ENCODE measurements at regions not wholly inside any gene's neighbourhood (a gene's known extent, or its start where the extent isn't known, plus 50 kb on each side); places are given as distances from the start of the nearest gene placed in this dataset.

- H3K4me3 ChIP-seq (ENCODE audit: low read depth, low read length) = no peak overlapping the region
These were observed 311.9 kb upstream of the JARID2 start for GRCh38 chr6:14934013-14934412.

GRCh38 chr6:14934844-14935243 is 311.0 kb upstream of the JARID2 start:
- no peak overlapping the region for H3K4me3 ChIP-seq (ENCODE audit: low read depth, low read length)

GRCh38 chr6:14936861-14937260 is 309.0 kb upstream of the JARID2 start:
- H3K4me3 ChIP-seq (ENCODE audit: low read depth, low read length) = no peak overlapping the region

GRCh38 chr6:14943116-14943515 is 302.8 kb upstream of the JARID2 start:
- H3K4me3 ChIP-seq (ENCODE audit: low read depth, low read length) = no peak overlapping the region

GRCh38 chr6:14944593-14944992 is 301.3 kb upstream of the JARID2 start:
- no peak overlapping the region for H3K4me3 ChIP-seq (ENCODE audit: low read depth, low read length)

- H3K4me3 ChIP-seq (ENCODE audit: low read depth, low read length) = no peak overlapping the region
These were observed 300.2 kb upstream of the JARID2 start for GRCh38 chr6:14945461-14946185.

- H3K4me3 ChIP-seq (ENCODE audit: low read depth, low read length) = no peak overlapping the region
These were observed 299.1 kb upstream of the JARID2 start for GRCh38 chr6:14946753-14947152.

- no peak overlapping the region for H3K4me3 ChIP-seq (ENCODE audit: low read depth, low read length)
These were observed 297.2 kb upstream of the JARID2 start for GRCh38 chr6:14948586-14949245.

- H3K4me3 ChIP-seq (ENCODE audit: low read depth, low read length) = no peak overlapping the region
These were observed 295.5 kb upstream of the JARID2 start for GRCh38 chr6:14950103-14950969.

- no peak overlapping the region for H3K4me3 ChIP-seq (ENCODE audit: low read depth, low read length)
These were observed 294.9 kb upstream of the JARID2 start for GRCh38 chr6:14950970-14951276.

- no peak overlapping the region for H3K4me3 ChIP-seq (ENCODE audit: low read depth, low read length)
These were observed 294.2 kb upstream of the JARID2 start for GRCh38 chr6:14951704-14952103.

- no peak overlapping the region for H3K4me3 ChIP-seq (ENCODE audit: low read depth, low read length)
These were observed 292.0 kb upstream of the JARID2 start for GRCh38 chr6:14953836-14954235.

- no peak overlapping the region for H3K4me3 ChIP-seq (ENCODE audit: low read depth, low read length)
These were observed 288.4 kb upstream of the JARID2 start for GRCh38 chr6:14957355-14958059.

GRCh38 chr6:14959324-14959885 is 286.5 kb upstream of the JARID2 start:
- no peak overlapping the region for H3K4me3 ChIP-seq (ENCODE audit: low read depth, low read length)

GRCh38 chr6:14964556-14965270 is 281.2 kb upstream of the JARID2 start:
- H3K4me3 ChIP-seq (ENCODE audit: low read depth, low read length) = no peak overlapping the region

GRCh38 chr6:14965424-14966075 is 280.3 kb upstream of the JARID2 start:
- no peak overlapping the region for H3K4me3 ChIP-seq (ENCODE audit: low read depth, low read length)

- H3K4me3 ChIP-seq (ENCODE audit: low read depth, low read length) = no peak overlapping the region
These were observed 279.6 kb upstream of the JARID2 start for GRCh38 chr6:14966096-14966905.

GRCh38 chr6:14966906-14967711 is 278.8 kb upstream of the JARID2 start:
- no peak overlapping the region for H3K4me3 ChIP-seq (ENCODE audit: low read depth, low read length)

Measured in iPS-11a (cell line).